Panc1 (cell line): ENCODE measurements at regions not wholly inside any gene's neighbourhood (a gene's known extent, or its start where the extent isn't known, plus 50 kb on each side); places are given as distances from the start of the nearest gene placed in this dataset.

Experiments used
- CTCF ChIP-seq: fragments of 450-650 bp; IDR thresholded peaks from 2 replicates; pipeline ENCODE4 v1.5.1; 2017; ENCODE audit warnings: mild to moderate bottlenecking
- REST ChIP-seq, 2 experiments: IDR thresholded peaks; 2 replicates each; pipeline ENCODE4 v1.6.1; 2011 to 2012; ENCODE audit warnings: low read depth in 2 of 2, control low read depth in 1 of 2, low read length in 1 of 2, mild to moderate bottlenecking in 1 of 2, moderate library complexity in 1 of 2; ENCODE audit not compliant: insufficient read depth in 1 of 2

- TF ChIP-seq REST (IDR thresholded peaks at IDR 0.05; ENCODE audit: insufficient read depth in 1 of 2, low read depth in 2 of 2, low read length in 1 of 2) = no peak
- TF ChIP-seq CTCF = no peak
These were observed 460.7 kb downstream of the CBLN4 start for GRCh38 chr20:55544638-55545037.
